Vagina (tissue), 2 donors: ENCODE measurements at regions not wholly inside any gene's neighbourhood (a gene's known extent, or its start where the extent isn't known, plus 50 kb on each side); places are given as distances from the start of the nearest gene placed in this dataset.

ENCODE experiments used
- CTCF ChIP-seq, 3 experiments: fragments of 450-650 bp in 2 of 3; fragments of 200-600 bp in 1 of 3; sonication (generic) in 1 of 3; IDR thresholded peaks; one replicate each; pipeline ENCODE4 v1.5.1; 2017 to 2019; ENCODE audit warnings: antibody characterized with exemption in 3 of 3, mild to moderate bottlenecking in 2 of 3, moderate library complexity in 2 of 3
- POLR2AphosphoS5 ChIP-seq, 2 donors: sonication (generic); formaldehyde crosslinking; IDR thresholded peaks; one replicate each; pipeline ENCODE4 v1.9.0; 2017; ENCODE audit warnings: antibody characterized with exemption in 2 of 2, mild to moderate bottlenecking in 2 of 2, low read depth in 1 of 2; ENCODE audit not compliant: insufficient read depth in 1 of 2

GRCh38 chr1:223486366-223486765, 93.2 kb downstream of the CCDC185 start:
- TF ChIP-seq CTCF (IDR thresholded peaks at IDR 0.05), result no peak
- TF ChIP-seq POLR2AphosphoS5 (IDR thresholded peaks at IDR 0.05; ENCODE audit: insufficient read depth in 1 of 2, low read depth in 1 of 2), result no peak
